Embryonic facial prominence (tissue), 1 donor: ENCODE measurements at regions not wholly inside any gene's neighbourhood (a gene's known extent, or its start where the extent isn't known, plus 50 kb on each side); places are given as distances from the start of the nearest gene placed in this dataset.
"Not testable (repeated sequence)": the region's sequence is repeated elsewhere in the genome, so short reads cannot be mapped to it uniquely, and the experiment has no call there.

Experiments
- DNase-seq: peaks from one replicate; pipeline ENCODE4 v3.0.0-alpha.2; 2016; ENCODE audit errors: extremely low spot score

DNA sequence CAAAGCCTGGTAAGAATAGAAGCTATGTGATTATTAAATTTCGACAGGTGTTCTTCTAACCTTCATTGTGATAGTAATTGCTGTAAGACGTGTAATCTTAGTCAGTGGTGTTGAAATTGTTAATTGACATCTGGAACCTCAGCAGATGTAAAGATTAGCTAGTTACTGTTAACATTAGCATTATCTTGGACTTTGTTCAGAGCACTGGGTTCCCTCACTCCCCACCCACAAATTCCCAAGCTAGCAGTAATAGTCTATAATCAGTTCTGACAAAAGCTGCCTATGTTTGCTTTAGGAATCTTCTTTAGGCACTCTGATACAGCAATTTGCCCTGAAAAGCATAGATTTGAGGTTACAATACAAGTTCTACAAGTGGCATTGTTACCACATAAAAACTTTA, 233.7 kb downstream of the EN1 start:
- DNase-seq, result no peak

DNA sequence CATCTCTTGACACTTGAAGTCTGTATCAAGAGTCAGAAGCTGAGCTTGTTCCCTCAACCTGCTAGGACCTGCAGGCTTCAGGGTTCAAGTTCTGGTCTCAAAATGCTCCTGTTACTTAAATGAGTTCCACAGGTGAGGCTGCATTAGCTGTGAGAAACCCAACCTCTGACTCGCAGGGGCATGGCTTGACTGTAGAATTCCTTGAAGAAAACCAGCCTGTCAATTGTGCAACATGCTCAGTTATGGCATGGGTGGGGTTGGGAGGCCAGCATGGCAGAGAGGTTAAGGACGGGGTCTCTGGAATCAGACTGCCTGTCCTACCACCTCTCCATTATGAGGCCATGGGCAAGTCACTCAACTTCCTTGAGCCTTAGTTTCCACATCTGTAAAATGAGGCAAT, 235.8 kb downstream of the EN1 start:
- DNase-seq, result no peak

DNA sequence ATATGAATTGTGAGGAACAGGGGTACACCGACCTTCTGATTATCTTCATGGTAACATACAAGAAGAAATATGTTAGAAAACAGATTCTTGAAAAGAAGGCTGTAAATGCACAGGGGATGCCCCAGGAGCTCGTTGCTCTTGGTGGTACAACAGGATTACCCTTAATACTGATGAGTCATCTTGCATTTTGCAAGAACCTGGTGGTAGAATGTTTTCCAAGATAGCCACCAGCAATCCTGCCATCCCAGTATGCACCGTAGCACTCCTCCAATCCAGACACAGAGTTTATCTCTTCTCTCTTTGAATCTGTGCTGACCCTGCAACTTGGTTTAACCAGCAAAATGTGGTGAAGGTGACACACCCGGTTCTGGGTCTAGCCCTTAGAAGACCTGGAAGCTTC, 238.3 kb downstream of the EN1 start:
- DNase-seq, result no peak

GRCh38 chr2:118607641-118608040, 239.8 kb downstream of the EN1 start:
- DNase-seq, result no peak

DNA sequence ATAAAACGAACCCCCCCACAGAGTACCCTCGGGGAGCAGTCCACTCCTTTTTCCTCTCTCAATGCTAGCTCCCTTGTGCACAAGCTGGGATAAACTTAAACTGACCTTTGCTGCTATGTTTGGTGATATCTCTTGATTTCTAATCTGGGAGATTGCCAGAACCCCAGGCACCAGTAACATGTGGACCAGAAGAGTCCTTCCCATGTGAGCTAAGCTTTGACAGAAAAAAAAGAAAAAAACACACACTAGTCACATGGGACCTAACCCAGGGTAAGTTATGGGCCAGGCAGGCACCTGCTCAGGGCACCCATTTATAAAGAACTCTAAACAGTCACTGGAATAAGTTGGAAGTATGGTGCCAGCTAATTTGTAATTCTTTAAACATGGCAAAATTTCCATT, 242.6 kb downstream of the EN1 start:
- DNase-seq, result no peak

DNA sequence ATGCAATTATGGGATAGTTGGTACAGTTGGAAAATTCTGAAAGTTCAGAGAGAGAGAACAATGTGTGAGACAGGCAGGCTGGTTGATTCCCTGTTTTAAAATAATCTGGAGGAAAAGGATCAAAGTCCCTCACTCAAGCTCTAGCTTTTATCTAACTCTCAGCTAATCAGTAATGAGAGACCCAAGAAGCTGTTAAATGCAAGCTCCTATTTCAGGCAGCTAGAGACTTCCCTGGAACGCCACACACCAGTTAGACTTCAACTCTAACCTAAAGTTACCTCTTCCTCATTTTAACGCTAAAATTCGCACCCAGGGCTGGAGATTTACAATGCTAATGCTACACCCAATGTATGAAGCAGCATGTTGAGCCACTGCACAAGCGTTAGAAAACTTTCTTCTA, 243.1 kb downstream of the EN1 start:
- no peak for DNase-seq

GRCh38 chr2:118599141-118599540, 248.3 kb downstream of the EN1 start:
- DNase-seq, result no peak

- no peak for DNase-seq
Measured at GRCh38 chr2:118596620-118597019, 250.8 kb downstream of the EN1 start.

- no peak for DNase-seq
Measured at GRCh38 chr2:118593257-118593656, 254.2 kb downstream of the EN1 start.

DNA sequence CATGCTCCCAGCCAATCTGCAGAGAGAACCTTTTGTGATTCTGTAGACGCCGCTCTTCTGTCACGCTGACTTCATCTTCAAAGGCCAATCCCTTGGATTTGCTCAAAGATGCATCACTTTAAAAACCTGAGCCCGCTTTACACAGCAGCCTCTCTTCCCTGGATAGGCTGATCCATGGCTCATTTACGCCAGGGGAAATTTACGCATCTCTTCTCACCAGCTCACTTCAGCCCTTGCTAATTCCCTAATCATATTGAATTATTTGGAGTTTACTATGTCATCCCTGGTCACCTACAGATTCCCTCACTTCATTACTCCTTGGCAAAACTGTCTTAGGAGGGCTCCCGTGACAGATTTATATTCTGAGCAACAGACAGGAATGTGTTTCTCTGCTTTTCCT, 256.2 kb downstream of the EN1 start:
- DNase-seq, result no peak

- no peak for DNase-seq
Measured at GRCh38 chr2:118589721-118590120, 257.7 kb downstream of the EN1 start.

DNA sequence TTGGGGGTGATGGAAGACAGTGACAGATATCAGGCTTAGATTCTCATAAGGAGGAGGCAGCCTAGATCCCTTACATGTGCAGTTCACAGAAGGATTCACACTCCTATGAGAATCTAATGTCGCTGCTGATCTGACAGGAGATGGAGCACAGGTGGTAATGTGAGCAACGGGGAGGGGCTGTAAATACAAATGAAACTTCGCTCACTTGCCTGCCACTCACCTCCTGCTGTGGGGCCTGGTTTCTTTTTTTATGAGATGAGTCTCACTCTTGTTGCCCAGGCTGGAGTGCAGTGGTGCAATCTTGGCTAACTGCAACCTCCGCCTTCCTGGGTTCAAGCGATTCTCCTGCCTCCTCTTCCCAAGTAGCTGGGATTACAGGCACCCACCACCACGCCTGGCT, 258.6 kb downstream of the EN1 start:
- no peak for DNase-seq

GRCh38 chr2:118586312-118586711, 261.1 kb downstream of the EN1 start:
- DNase-seq, result no peak

- DNase-seq, result peak; percentile 36
Measured at GRCh38 chr2:118584877-118585276, 262.6 kb downstream of the EN1 start.

DNA sequence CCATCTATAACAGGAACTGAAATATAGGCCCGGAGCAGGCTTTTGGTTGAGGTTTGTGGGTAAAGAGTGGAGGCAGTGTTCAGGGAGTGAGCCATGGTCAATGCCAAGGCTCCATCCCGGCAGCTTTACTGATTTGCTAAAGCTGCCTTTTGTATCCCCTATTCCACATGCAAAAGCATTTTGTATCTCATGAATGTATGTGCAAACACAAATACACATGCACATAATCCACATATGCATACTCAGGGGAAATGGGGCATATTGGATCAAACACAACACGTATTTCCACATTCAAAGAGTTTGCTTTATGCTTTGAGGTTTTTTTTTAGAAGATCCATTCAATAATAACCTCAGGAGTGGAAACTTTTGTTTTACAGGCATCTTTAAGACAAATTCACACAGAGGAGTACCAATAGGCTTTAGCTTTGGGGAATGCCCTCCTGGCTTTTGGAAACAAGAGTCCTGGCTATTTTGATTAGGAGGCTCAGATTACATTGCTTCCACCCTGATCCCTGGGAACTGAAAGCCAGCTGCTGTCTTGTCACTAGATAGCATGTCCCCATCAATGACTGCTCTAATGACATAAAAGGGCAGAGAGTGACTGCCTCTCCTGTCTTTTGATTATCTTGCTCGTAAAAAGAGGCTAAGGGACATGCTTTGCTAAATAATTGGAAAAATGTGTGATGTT, 263.2 kb downstream of the EN1 start:
- DNase-seq, result no peak

DNA sequence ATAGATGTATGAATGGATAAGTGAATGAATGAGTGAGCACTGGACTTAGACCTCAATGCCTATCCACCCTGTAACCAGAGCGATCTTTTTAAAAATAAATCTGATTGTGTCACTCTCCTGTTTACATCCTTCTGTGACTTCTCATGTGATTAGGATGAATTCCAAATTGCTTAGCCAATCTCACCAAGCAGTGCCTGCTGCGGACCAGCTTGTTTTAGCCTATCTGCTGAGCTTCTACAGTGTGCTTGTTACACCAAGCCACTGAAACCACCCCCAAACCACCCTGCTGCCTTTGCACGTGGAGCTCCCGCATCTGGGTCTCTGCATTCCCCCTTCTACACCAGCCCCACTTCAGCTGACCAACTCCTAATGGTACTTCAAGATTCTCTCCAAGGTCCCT, 265.4 kb downstream of the EN1 start:
- no peak for DNase-seq

DNA sequence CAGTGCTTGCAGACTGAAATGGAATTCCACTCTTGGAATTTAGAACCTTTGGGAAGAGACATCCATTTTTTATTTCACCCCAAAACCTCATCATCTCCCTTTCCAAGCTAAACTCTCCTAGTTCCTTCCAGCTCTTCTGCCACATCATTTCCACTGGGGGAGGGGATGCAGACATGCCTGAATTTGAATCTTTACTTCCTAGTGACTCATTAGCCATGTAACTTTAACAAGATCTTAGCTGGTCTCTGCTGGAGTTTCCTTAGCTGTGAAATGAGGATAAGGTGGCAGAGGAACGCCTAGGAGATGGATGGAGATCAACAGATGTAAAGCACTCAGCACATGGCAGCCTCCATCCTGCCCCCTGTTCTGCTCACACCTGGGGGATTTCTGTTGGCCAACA, 266.8 kb downstream of the EN1 start:
- DNase-seq, result no peak

DNA sequence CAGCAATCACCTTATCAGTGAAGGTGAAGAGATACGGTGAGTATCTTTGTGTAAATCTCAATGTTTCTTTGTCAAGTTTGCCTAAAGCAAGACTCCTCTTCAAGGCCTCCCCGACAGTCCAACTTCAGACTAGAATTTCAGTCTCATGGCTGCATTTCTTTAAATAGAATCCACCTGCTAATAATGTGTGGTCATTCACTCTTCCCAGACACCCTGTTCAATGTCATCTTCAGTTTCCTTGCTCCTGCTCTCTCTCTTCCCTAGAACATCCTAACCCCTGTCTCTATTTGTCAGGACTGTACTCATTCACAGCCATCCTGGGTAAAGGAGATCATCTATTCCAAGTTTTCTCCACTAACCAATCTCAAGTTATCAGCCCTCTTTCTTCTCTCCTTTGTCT, 267.3 kb downstream of the EN1 start:
- DNase-seq, result no peak

- no peak for DNase-seq
Measured at GRCh38 chr2:118577202-118577601, 270.2 kb downstream of the EN1 start.

- DNase-seq, result no peak
Measured at GRCh38 chr2:118576109-118576855, 271.2 kb downstream of the EN1 start.

- not testable (repeated sequence) for DNase-seq
Measured at GRCh38 chr2:118572380-118572779, 275.1 kb downstream of the EN1 start.

GRCh38 chr2:118569876-118570535, 277.4 kb downstream of the EN1 start:
- DNase-seq, result no peak

DNA sequence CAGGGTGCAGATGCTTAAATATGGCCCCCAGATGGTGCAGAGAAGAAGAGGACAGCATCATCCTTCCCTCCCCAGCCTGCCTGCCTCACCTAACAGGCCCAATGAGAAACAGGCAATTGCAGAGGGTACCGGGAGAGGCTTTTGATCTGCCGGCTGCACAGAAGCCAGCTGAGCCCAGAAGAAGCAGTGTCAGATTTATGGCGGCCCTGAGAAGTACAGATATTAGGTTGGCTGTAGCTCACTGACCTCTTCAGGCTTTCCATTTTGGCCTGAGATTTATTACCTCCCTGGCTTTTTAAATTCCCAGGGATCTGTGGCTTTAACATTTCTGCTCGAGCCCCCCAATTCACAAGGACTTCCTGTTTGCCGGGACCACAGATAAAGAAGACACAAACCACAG, 278.7 kb downstream of the EN1 start:
- DNase-seq, result no peak
